ENCODE measurements at regions not wholly inside any gene's neighbourhood (a gene's known extent, or its start where the extent isn't known, plus 50 kb on each side); places are given as distances from the start of the nearest gene placed in this dataset.

DNA sequence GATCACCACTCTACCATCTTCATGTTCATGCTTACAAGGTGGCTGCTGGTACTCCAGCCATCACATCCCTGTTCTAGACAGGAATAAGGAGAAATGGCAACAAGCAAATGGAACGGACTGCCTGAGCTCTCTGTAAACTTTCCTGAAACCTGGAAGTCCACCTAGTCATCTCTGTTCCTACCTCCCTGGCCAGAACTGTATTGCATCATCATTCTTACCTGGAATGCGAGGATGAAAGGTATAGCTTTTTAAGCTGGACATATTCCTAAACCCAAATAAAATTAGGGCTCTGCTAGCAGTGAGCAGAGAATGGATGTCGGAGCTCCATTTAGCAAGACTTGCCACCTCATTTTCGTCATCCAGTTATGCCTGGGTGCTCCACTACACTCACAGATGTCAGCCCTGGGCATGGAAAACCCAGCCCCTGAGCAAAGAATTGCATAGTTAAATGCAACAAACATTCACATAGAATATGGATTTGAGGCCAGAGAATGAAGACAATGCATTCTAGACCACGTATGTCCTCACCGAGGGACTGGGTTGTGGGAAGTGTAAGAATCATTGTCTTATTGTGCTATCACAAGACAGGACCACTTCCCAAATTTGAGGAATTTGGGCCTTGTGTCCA lies 214.3 kb upstream of the CDYL start:
- peaks cover 26% of the 10 kb centered on the region for H3K27me3 Mint-ChIP-seq (ENCODE audit: low read depth)
- DNase-seq (no peak), ATAC-seq (replicated peaks in 1 of 2) (no peak)
- H3K4me3 Mint-ChIP-seq, result no peak overlapping the region
- no peaks in the 10 kb centered on the region for H3K4me1 Mint-ChIP-seq (ENCODE audit: low read depth)
- H3K9me3 Mint-ChIP-seq, result no peaks in the 10 kb centered on the region
- H3K36me3 Mint-ChIP-seq (ENCODE audit: insufficient read depth in 2 of 2), result peaks cover 0 to 2% of the 10 kb centered on the region in 2 donors
- no peak overlapping the region for H3K27ac Mint-ChIP-seq

DNA sequence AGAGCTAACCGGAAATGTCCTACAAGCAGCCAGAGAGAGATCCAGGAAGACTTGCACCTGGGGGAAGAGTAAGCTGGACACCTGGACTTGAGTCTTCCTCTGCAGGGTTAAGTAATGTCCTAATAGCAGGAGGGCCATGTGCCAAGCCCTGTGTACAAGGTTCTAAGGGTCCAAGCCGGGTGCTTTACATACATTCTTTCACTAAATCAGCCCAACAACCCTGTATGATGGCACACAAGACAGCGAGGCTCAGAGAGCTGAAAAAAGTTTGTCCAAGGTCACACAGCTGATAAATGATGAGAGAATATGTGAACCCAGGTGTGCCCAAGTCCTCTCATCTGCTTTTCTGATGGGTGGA lies 215.1 kb upstream of the CDYL start:
- no peaks in the 10 kb centered on the region for H3K4me1 Mint-ChIP-seq (ENCODE audit: low read depth)
- H3K27me3 Mint-ChIP-seq (ENCODE audit: low read depth), result peaks cover 32% of the 10 kb centered on the region
- no peak for ATAC-seq (replicated peaks in 1 of 2)
- H3K27ac Mint-ChIP-seq, result no peak overlapping the region
- H3K4me3 Mint-ChIP-seq, result no peak overlapping the region
- H3K36me3 Mint-ChIP-seq (ENCODE audit: insufficient read depth in 2 of 2), result peaks cover 0 to 2% of the 10 kb centered on the region in 2 donors
- DNase-seq, result no peak
- H3K9me3 Mint-ChIP-seq, result no peaks in the 10 kb centered on the region

DNA sequence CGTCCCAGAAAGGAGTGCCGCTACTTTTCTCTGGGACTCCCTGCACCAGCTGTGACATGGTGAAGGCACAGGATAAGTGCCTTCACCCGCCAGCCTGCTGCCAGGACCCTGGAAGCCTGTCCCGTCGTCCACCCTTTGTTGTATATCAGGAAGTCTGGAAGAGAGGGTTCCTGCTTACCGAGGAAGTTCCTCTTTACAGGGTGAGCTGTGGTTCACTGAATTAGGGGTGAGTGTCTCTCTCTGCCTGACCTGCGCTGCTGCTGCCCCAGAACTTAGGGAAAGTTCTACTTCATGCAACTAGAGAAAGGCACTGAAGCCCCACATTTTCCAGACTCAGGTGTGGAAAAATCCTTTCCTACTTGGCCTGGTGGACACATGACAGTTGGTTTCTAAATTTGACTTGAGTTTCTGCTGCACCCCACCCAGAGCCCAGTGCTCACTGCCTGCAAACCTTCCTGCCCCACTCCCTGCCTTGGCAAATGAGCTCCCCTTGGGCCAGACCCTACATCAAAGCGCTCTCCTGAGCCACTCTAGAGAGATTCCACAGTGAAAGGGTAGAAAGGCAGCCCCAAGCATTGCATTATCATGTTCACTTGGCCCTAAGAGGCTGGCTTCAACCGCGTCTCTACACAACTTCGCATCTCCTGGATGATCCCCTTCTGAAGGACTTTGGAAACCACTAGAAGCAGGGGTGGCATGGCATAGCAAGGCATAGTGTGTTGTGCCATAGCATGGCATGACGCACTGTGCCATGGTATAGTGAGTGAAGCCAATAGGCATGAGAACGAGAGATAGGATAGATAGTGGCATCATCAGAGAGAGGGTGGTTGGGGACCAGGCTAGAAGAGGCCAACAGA lies 215.8 kb upstream of the CDYL start:
- Mint-ChIP-seq H3K9me3 (no peaks in the 10 kb centered on the region), H3K4me3 (no peak overlapping the region), H3K4me1 (ENCODE audit: low read depth) (no peaks in the 10 kb centered on the region), H3K36me3 (ENCODE audit: insufficient read depth in 2 of 2) (peaks cover 0 to 2% of the 10 kb centered on the region in 2 donors), H3K27me3 (ENCODE audit: low read depth) (peaks cover 32% of the 10 kb centered on the region), H3K27ac (no peak overlapping the region)
- no peak for DNase-seq
- no peak for ATAC-seq (replicated peaks in 1 of 2)

DNA sequence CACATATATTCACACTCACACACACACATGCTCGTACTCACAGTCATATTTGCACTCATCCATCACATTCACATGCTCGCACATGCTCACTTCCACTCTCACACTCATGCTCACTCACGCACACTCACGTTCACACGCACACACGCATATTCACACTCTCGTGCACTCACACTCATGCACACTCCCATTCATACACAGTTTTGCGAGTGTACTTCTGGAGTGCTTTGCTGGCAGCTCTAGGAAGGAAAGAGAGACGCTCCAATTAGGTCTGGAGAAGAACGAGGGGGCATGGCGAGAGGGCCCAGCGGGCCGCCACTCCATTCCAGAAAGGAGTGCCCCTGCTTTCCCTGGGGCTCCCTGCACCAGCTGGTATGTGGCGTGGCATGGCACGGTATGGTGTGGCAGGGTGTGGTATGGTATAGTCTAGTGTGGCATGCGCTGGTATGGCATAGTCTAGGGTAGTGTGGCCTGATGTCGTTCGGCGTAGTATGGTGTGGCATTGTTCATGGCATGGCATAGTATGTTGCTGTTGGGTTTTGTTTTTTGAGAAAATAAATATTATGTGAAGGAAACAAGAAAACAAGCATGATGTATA lies 216.8 kb upstream of the CDYL start:
- peaks cover 0 to 2% of the 10 kb centered on the region in 2 donors for H3K36me3 Mint-ChIP-seq (ENCODE audit: insufficient read depth in 2 of 2)
- H3K4me1 Mint-ChIP-seq (ENCODE audit: low read depth), result no peaks in the 10 kb centered on the region
- no peaks in the 10 kb centered on the region for H3K9me3 Mint-ChIP-seq
- no peak overlapping the region for H3K27ac Mint-ChIP-seq
- ATAC-seq (replicated peaks in 1 of 2) (no peak), DNase-seq (no peak)
- H3K27me3 Mint-ChIP-seq (ENCODE audit: low read depth), result peaks cover 32% of the 10 kb centered on the region
- no peak overlapping the region for H3K4me3 Mint-ChIP-seq

- H3K27ac Mint-ChIP-seq, result no peak overlapping the region
These were observed 221.6 kb upstream of the CDYL start for GRCh38 chr6:4554645-4555044.

GRCh38 chr6:4553387-4553786 lies 222.8 kb upstream of the CDYL start:
- H3K4me1 Mint-ChIP-seq (ENCODE audit: low read depth), result no peaks in the 10 kb centered on the region
- no peaks in the 10 kb centered on the region for H3K36me3 Mint-ChIP-seq (ENCODE audit: insufficient read depth in 2 of 2)
- H3K27me3 Mint-ChIP-seq (ENCODE audit: low read depth), result peaks cover 20% of the 10 kb centered on the region
- H3K4me3 Mint-ChIP-seq, result no peak overlapping the region
- ATAC-seq (replicated peaks in 1 of 2) (peak; percentile 41 to 88), DNase-seq (peak in 1 of 2 donors; percentile 29)
- H3K9me3 Mint-ChIP-seq, result peaks cover 1 to 3% of the 10 kb centered on the region in 2 donors
- H3K27ac Mint-ChIP-seq, result no peak overlapping the region

More at GRCh38 chr6:4554645-4555044, 221.6 kb upstream of the CDYL start:
- peaks cover 0 to 3% of the 10 kb centered on the region in 2 donors for H3K9me3 Mint-ChIP-seq
- DNase-seq (no peak), ATAC-seq (replicated peaks in 1 of 2) (no peak)
- H3K4me1 Mint-ChIP-seq (ENCODE audit: low read depth), result no peaks in the 10 kb centered on the region
- H3K4me3 Mint-ChIP-seq, result no peak overlapping the region
- no peaks in the 10 kb centered on the region for H3K36me3 Mint-ChIP-seq (ENCODE audit: insufficient read depth in 2 of 2)
- H3K27me3 Mint-ChIP-seq (ENCODE audit: low read depth), result peaks cover 22% of the 10 kb centered on the region

GRCh38 chr6:4550227-4550597 lies 226.0 kb upstream of the CDYL start:
- DNase-seq (no peak), ATAC-seq (replicated peaks in 1 of 2) (peak in 1 of 2 donors; percentile 14)
- H3K9me3 Mint-ChIP-seq, result peaks cover 3% of the 10 kb centered on the region in 2 donors
- no peak overlapping the region for H3K27ac Mint-ChIP-seq
- peaks cover 14% of the 10 kb centered on the region for H3K27me3 Mint-ChIP-seq (ENCODE audit: low read depth)
- H3K4me3 Mint-ChIP-seq, result no peak overlapping the region
- H3K4me1 Mint-ChIP-seq (ENCODE audit: low read depth), result no peaks in the 10 kb centered on the region
- H3K36me3 Mint-ChIP-seq (ENCODE audit: insufficient read depth in 2 of 2), result no peaks in the 10 kb centered on the region

- no peaks in the 10 kb centered on the region for H3K4me1 Mint-ChIP-seq (ENCODE audit: low read depth)
- DNase-seq (no peak), ATAC-seq (replicated peaks in 1 of 2) (no peak)
- H3K9me3 Mint-ChIP-seq, result peaks cover 3% of the 10 kb centered on the region in 2 donors
- H3K27ac Mint-ChIP-seq, result no peak overlapping the region
- H3K4me3 Mint-ChIP-seq, result no peak overlapping the region
- peaks cover 14% of the 10 kb centered on the region for H3K27me3 Mint-ChIP-seq (ENCODE audit: low read depth)
- H3K36me3 Mint-ChIP-seq (ENCODE audit: insufficient read depth in 2 of 2), result no peaks in the 10 kb centered on the region
These were observed 226.5 kb upstream of the CDYL start for GRCh38 chr6:4549556-4550226.

DNA sequence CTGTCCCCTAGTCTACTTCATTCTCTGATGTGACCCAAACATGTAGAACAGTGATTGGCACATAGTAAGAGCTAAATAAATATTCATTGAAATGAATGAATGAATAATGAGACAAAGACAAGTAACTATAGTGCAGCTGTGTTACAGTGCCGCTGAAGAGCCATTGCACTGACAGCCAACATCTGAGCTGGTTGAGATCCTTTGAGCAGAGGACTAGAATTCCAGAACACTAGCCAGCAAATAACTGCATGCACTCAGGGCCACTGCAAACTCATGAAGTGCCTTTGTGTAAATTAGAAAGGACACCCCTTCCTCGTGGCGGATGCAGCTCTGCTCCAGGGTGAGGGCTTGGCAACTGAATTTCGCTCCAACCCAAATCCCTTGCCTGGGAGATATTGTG lies 230.3 kb upstream of the CDYL start:
- no peaks in the 10 kb centered on the region for H3K36me3 Mint-ChIP-seq (ENCODE audit: insufficient read depth in 2 of 2)
- H3K4me3 Mint-ChIP-seq, result no peak overlapping the region
- no peak for ATAC-seq (replicated peaks in 1 of 2)
- H3K4me1 Mint-ChIP-seq (ENCODE audit: low read depth), result no peaks in the 10 kb centered on the region
- DNase-seq, result no peak
- H3K27me3 Mint-ChIP-seq (ENCODE audit: low read depth), result peaks cover 15% of the 10 kb centered on the region
- peaks cover 1 to 3% of the 10 kb centered on the region in 2 donors for H3K9me3 Mint-ChIP-seq
- no peak overlapping the region for H3K27ac Mint-ChIP-seq

DNA sequence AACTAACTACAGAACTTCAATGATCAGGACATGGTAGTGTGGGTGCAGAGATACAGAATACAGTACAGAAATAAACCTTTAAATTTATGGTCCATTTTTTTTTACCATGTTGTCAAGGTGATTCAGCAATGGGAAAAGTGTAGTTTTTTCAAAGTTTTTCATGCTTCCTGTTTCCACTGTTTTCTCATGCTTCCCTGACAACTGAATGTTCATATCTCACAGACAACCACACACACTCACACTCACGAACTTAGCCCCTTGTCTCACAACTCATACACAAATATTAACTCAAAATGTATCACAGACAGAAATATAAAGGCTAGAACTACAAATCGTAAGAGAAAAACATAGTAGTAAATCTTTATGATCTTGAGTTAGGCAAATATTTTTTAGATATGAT lies 232.6 kb upstream of the CDYL start:
- H3K9me3 Mint-ChIP-seq, result peaks cover 1 to 2% of the 10 kb centered on the region in 2 donors

DNA sequence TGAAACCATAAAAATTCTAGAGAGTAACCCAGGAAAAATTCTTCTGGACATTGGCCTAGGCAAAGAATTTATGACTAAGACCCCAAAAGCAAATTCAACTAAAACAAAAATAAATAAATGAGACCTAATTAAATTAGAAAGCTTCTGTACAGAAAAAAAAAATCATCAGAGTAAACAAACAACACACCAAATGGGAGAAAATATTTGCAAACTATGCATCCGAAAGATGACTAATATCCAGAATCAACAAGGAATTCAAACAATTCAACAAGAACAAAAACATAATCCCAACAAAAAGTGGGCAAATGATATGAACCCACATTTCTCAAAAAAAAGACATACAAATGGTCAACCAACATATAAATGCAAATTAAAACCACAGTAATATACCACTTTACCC lies 242.6 kb upstream of the CDYL start:
- H3K9me3 Mint-ChIP-seq, result peaks cover 4 to 6% of the 10 kb centered on the region in 2 donors

More for the DNA sequence above, 232.6 kb upstream of the CDYL start:
- DNase-seq (no peak), ATAC-seq (replicated peaks in 1 of 2) (no peak)
- H3K4me1 Mint-ChIP-seq (ENCODE audit: low read depth), result no peaks in the 10 kb centered on the region
- no peak overlapping the region for H3K4me3 Mint-ChIP-seq
- H3K27me3 Mint-ChIP-seq (ENCODE audit: low read depth), result peaks cover 12% of the 10 kb centered on the region
- no peak overlapping the region for H3K27ac Mint-ChIP-seq
- no peaks in the 10 kb centered on the region for H3K36me3 Mint-ChIP-seq (ENCODE audit: insufficient read depth in 2 of 2)

DNA sequence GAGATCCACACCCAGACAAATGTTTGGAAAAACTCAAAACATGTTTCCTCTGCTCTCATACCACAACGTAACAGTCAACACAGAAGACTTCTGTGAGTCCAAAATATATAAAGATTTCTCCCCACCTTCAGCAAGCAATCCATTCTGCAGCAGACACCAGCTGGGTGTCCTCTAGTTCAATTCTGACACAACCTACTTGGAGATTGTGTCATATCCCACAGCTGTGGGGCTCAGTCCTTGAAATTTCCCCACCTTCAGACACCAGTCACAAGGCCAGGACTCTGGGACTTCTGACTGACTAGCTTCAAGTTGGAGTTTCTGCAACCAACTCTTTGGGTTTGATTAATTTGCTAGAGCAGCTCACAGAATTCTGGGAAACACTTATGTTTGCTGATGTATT lies 244.8 kb upstream of the CDYL start:
- no peak for DNase-seq
- peaks cover 46% of the 10 kb centered on the region for H3K27me3 Mint-ChIP-seq (ENCODE audit: low read depth)
- H3K36me3 Mint-ChIP-seq (ENCODE audit: insufficient read depth in 2 of 2), result peaks cover 2 to 10% of the 10 kb centered on the region in 2 donors
- H3K27ac Mint-ChIP-seq, result no peak overlapping the region
- no peaks in the 10 kb centered on the region for H3K4me1 Mint-ChIP-seq (ENCODE audit: low read depth)
- ATAC-seq (replicated peaks in 1 of 2), result no peak
- H3K9me3 Mint-ChIP-seq, result peaks cover 5 to 6% of the 10 kb centered on the region in 2 donors
- H3K4me3 Mint-ChIP-seq, result no peak overlapping the region

More for the DNA sequence above, 242.6 kb upstream of the CDYL start:
- Mint-ChIP-seq H3K27ac (no peak overlapping the region), H3K36me3 (ENCODE audit: insufficient read depth in 2 of 2) (peaks cover 2 to 9% of the 10 kb centered on the region in 2 donors), H3K4me3 (no peak overlapping the region), H3K27me3 (ENCODE audit: low read depth) (peaks cover 35% of the 10 kb centered on the region), H3K4me1 (ENCODE audit: low read depth) (no peaks in the 10 kb centered on the region)
- ATAC-seq (replicated peaks in 1 of 2) (no peak), DNase-seq (no peak)

DNA sequence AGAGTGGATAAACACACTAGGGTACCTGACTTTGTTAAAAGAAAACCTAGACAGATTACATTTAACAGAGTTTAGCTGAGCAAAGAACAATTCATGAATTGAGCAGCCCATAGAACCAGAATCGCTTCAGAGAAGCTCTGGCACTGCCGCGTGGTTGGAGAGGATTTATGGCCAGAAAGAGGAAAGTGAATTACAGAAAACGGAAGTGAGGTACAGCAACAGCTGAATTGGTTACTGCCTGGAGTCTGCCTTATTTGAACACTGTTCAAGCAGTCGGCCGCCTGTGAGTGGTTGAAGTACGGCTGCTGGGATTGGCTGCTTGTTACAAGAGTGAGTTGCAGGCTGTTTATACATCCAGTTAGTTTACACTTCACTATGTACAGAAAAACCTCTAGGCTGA lies 253.8 kb upstream of the CDYL start:
- Mint-ChIP-seq H3K4me3 (no peak overlapping the region), H3K36me3 (ENCODE audit: insufficient read depth in 2 of 2) (peaks cover 0 to 2% of the 10 kb centered on the region in 2 donors), H3K4me1 (ENCODE audit: low read depth) (no peaks in the 10 kb centered on the region), H3K27me3 (ENCODE audit: low read depth) (peaks cover 38% of the 10 kb centered on the region), H3K9me3 (peaks cover 0 to 3% of the 10 kb centered on the region in 2 donors), H3K27ac (no peak overlapping the region)
- no peak for DNase-seq
- no peak for ATAC-seq (replicated peaks in 1 of 2)

All from activated T-cell treated with anti-CD3 and anti-CD28 coated beads, Interleukin-2, amount 50 U/mL, for 72 hours (primary cell).